SK-N-SH (cell line): ENCODE measurements at regions not wholly inside any gene's neighbourhood (a gene's known extent, or its start where the extent isn't known, plus 50 kb on each side); places are given as distances from the start of the nearest gene placed in this dataset.

Experiments used
- CTCF ChIA-PET: fragments of 300-600, 350-600 bp; formaldehyde crosslinking; extraction: SDS; loops from one replicate; lab custom pipeline; 2021; lab: Yijun Ruan, JAX
- POLR2A ChIA-PET: fragments of 350-600 bp; sonication (Branson Sonifier 250); formaldehyde crosslinking; extraction: SDS; loops from one replicate; lab custom pipeline; 2020; ENCODE audit warnings: antibody characterized with exemption, inconsistent platforms; lab: Yijun Ruan, JAX
- DNase-seq: peaks from one replicate; pipeline ENCODE4 v3.0.0; 2012
- H2AFZ ChIP-seq: fragments of 200-600 bp; sonication (generic); 2 replicates; pipeline ENCODE4 v1.8.1; 2016; ENCODE audit warnings: antibody characterized with exemption, mild to moderate bottlenecking, low read depth
- H3F3A ChIP-seq: fragments of 200-600 bp; sonication (generic); replicated peaks from 2 replicates; pipeline ENCODE3; 2016; ENCODE audit warnings: antibody characterized with exemption, mild to moderate bottlenecking; ENCODE audit not compliant: insufficient read depth
- H3K27ac ChIP-seq, 2 experiments: fragments of 200-500 bp in 1 of 2; fragments of 200-600 bp in 1 of 2; sonication (Bioruptor generic) in 1 of 2; sonication (generic), shearing (Covaris generic) in 1 of 2; 2 replicates each; pipeline versions ENCODE4 v1.5.1 to v1.6.1; 2014 to 2016; ENCODE audit warnings: low read depth in 2 of 2, inconsistent platforms in 1 of 2, low read length in 1 of 2, mild to moderate bottlenecking in 1 of 2, mixed read lengths in 1 of 2
- H3K27me3 ChIP-seq: fragments of 200-600 bp; sonication (generic), shearing (Covaris generic); 2 replicates; pipeline ENCODE4 v1.6.1; 2016; ENCODE audit warnings: mixed run types; ENCODE audit not compliant: insufficient read depth
- H3K36me3 ChIP-seq, 2 experiments: fragments of 200-500 bp in 1 of 2; fragments of 200-600 bp in 1 of 2; sonication (Bioruptor generic) in 1 of 2; sonication (generic) in 1 of 2; replicated peaks in 1 of 2; 2 replicates each; pipeline versions ENCODE3 to v1.5.1; 2014 to 2016; ENCODE audit warnings: low read length in 1 of 2, mild to moderate bottlenecking in 1 of 2; ENCODE audit not compliant: insufficient read depth in 2 of 2, control insufficient read depth in 1 of 2
- H3K4me1 ChIP-seq, 2 experiments: fragments of 200-500 bp in 1 of 2; fragments of 200-600 bp in 1 of 2; sonication (Bioruptor generic) in 1 of 2; sonication (generic), shearing (Covaris generic) in 1 of 2; 2 replicates each; pipeline versions ENCODE4 v1.5.1 to v1.6.1; 2014 to 2016; ENCODE audit warnings: low read depth in 1 of 2, low read length in 1 of 2, mixed run types in 1 of 2; ENCODE audit not compliant: insufficient read depth in 2 of 2, control insufficient read depth in 1 of 2
- H3K4me2 ChIP-seq: fragments of 200-600 bp; sonication (generic), shearing (Covaris generic); 2 replicates; pipeline ENCODE4 v1.6.1; 2017; ENCODE audit warnings: mixed run types
- H3K4me3 ChIP-seq, 2 experiments: fragments of 200-500 bp in 1 of 2; fragments of 200-600 bp in 1 of 2; sonication (Bioruptor generic) in 1 of 2; sonication (generic), shearing (Covaris generic) in 1 of 2; 2 replicates each; pipeline versions ENCODE4 v1.5.1 to v1.8.1; 2014 to 2016; ENCODE audit warnings: low read depth in 2 of 2, inconsistent platforms in 1 of 2, low read length in 1 of 2, mild to moderate bottlenecking in 1 of 2, mixed read lengths in 1 of 2, moderate library complexity in 1 of 2
- H3K79me2 ChIP-seq: fragments of 200-600 bp; sonication (generic); 2 replicates; pipeline ENCODE4 v1.8.1; 2017; ENCODE audit warnings: mild to moderate bottlenecking; ENCODE audit not compliant: insufficient read depth
- H3K9ac ChIP-seq: fragments of 200-600 bp; sonication (generic); 2 replicates; pipeline ENCODE4 v1.6.1; 2017; ENCODE audit warnings: mixed run types
- H3K9me2 ChIP-seq: fragments of 200-600 bp; sonication (generic); 2 replicates; pipeline ENCODE4 v1.6.1; 2017; ENCODE audit warnings: mixed run types
- H3K9me3 ChIP-seq: fragments of 200-600 bp; sonication (generic); 2 replicates; pipeline ENCODE4 v1.6.1; 2017; ENCODE audit warnings: mixed run types, mild to moderate bottlenecking, moderate library complexity
- H4K20me1 ChIP-seq: fragments of 200-600 bp; sonication (generic); 2 replicates; pipeline ENCODE4 v1.6.1; 2017; ENCODE audit warnings: mild to moderate bottlenecking, mixed run types; ENCODE audit not compliant: insufficient read depth
- CHD2 ChIP-seq: fragments of 150-350 bp; IDR thresholded peaks from 2 replicates; pipeline ENCODE4 v1.6.1; 2018; ENCODE audit warnings: low read length; ENCODE audit not compliant: partially characterized antibody
- ELF1 ChIP-seq: IDR thresholded peaks from 2 replicates; pipeline ENCODE4 v1.4.0; 2012
- EP300 ChIP-seq, 2 experiments: IDR thresholded peaks; 2 replicates each; pipeline versions ENCODE4 v1.4.0 to v1.6.1; 2012; ENCODE audit warnings: borderline replicate concordance in 1 of 2, low read depth in 1 of 2, low read length in 1 of 2
- EZH2phosphoT487 ChIP-seq: fragments of 200-600 bp; sonication (generic); IDR thresholded peaks from 2 replicates; pipeline ENCODE4 v1.6.1; 2017; ENCODE audit warnings: low read depth, mixed run types, mild to moderate bottlenecking, antibody characterized with exemption, moderate library complexity, borderline replicate concordance
- FOSL2 ChIP-seq: IDR thresholded peaks from 2 replicates; pipeline ENCODE4 v1.4.0; 2012; ENCODE audit warnings: low read depth, mild to moderate bottlenecking, moderate library complexity, borderline replicate concordance
- FOXJ3 ChIP-seq: sonication (generic); formaldehyde crosslinking; IDR thresholded peaks from 2 replicates; pipeline ENCODE4 v1.5.1; 2020; ENCODE audit warnings: mild to moderate bottlenecking, missing genetic modification reagents
- GABPA ChIP-seq: IDR thresholded peaks from 2 replicates; pipeline ENCODE4 v1.4.0; 2012; ENCODE audit warnings: low read depth, mild to moderate bottlenecking
- JUND ChIP-seq: IDR thresholded peaks from 2 replicates; pipeline ENCODE4 v1.4.0; 2012
- MAX ChIP-seq: IDR thresholded peaks from 2 replicates; pipeline ENCODE4 v1.4.0; 2012; ENCODE audit warnings: low read depth
- MEF2A ChIP-seq: IDR thresholded peaks from 2 replicates; pipeline ENCODE4 v1.4.0; 2012; ENCODE audit warnings: low read depth, borderline replicate concordance
- POLR2AphosphoS5 ChIP-seq: IDR thresholded peaks from 2 replicates; pipeline ENCODE4 v1.6.1; 2012; ENCODE audit warnings: low read depth, low read length
- RAD21 ChIP-seq: IDR thresholded peaks from 2 replicates; pipeline ENCODE4 v1.6.1; 2012; ENCODE audit warnings: mild to moderate bottlenecking, low read length
- RCOR1 ChIP-seq: fragments of 150-350 bp; IDR thresholded peaks from 2 replicates; pipeline ENCODE4 v1.6.1; 2017; ENCODE audit warnings: antibody characterized with exemption, low read length
- RFX5 ChIP-seq: IDR thresholded peaks from 2 replicates; pipeline ENCODE4 v1.6.1; 2012; ENCODE audit warnings: mild to moderate bottlenecking, improper control_type of control experiment, low read length
- SIN3A ChIP-seq: IDR thresholded peaks from 2 replicates; pipeline ENCODE4 v1.6.1; 2012; ENCODE audit warnings: low read depth, mild to moderate bottlenecking, low read length, moderate library complexity, borderline replicate concordance
- SMC3 ChIP-seq: IDR thresholded peaks from 2 replicates; pipeline ENCODE4 v1.6.1; 2012; ENCODE audit warnings: low read depth, low read length, improper control_type of control experiment
- TCF12 ChIP-seq: IDR thresholded peaks from 2 replicates; pipeline ENCODE4 v1.4.0; 2012
- WGBS: methylation state at CpG from one replicate; pipeline ENCODE4 v1.1.6; 2017; ENCODE audit warnings: low lambda C conversion rate; 5-methylcytosine and 5-hydroxymethylcytosine counted together
- TF ChIP-seq, protein P1 (sequence below): fragments of 200-600 bp; sonication (generic); IDR thresholded peaks from 2 replicates; pipeline ENCODE4 v1.6.1; 2017; ENCODE audit warnings: antibody characterized with exemption, mild to moderate bottlenecking, moderate library complexity
- TF ChIP-seq, protein P2 (sequence below): IDR thresholded peaks from 2 replicates; pipeline ENCODE4; 2012
- TF ChIP-seq, protein P3 (sequence below): IDR thresholded peaks from 2 replicates; pipeline ENCODE4 v1.6.1; 2012; ENCODE audit warnings: mild to moderate bottlenecking, low read depth, low read length, moderate library complexity

DNA sequence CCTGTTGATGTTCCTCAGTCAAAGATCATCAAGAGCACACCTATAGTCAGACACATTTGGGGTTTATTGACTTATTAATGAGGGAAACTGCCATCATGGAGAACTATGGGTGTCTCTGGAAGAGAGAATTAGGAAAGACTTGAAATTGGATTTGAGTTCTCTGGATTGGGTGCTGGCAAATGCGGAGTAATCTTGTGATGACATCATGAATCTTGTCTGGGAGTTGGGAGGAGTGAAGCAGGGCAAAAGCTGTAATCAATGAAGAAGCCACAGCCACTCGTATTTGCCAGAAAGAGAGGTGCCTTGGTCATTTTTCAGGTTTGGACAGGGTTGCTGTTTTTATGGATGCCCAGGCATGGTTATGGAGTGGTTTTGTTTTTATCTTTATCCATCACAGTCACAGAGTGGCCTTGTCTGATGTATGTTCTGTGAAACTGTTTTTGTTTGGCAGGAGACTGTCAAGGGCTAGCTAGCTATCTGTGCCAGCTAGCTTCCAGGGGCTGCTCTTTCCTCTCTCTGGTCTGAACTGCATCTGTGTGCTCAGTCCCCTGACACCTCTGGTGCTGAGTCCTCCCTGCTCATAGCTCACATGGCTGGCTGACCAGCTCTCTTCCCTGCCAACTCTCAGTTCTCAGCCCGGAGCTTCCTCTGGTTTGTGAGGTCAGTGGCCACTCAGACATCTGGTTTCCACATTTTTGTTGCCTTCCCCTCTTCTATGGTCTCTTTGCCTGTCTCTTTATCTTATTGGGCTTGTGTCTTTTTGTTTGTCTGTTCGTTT, 193.4 kb upstream of the RMP24 start:
- CTCF ChIA-PET = interaction anchor here (0.9 to 1.1 kb wide), 2 partner anchors 140 to 171 kb away, joined by 3 to 6 read pairs; no protein-coding TSS in a partner anchor
- DNase-seq = peak; percentile 53
- H3K4me3 ChIP-seq = no peak overlapping the region
- H3K79me2 ChIP-seq = no peaks in the 10 kb centered on the region
- TF ChIP-seq JUND = no peak
- TF ChIP-seq RFX5 = no peak
- TF ChIP-seq RAD21 = no peak
- no peak for TF ChIP-seq MAX
- no peak for TF ChIP-seq RCOR1
- TF ChIP-seq SMC3 = no peak
- TF ChIP-seq TCF12 = no peak
- no peak for TF ChIP-seq EP300 (IDR thresholded peaks at IDR 0.05; ENCODE audit: borderline replicate concordance in 1 of 2, low read depth in 1 of 2, low read length in 1 of 2)
- TF ChIP-seq, protein P1, sequence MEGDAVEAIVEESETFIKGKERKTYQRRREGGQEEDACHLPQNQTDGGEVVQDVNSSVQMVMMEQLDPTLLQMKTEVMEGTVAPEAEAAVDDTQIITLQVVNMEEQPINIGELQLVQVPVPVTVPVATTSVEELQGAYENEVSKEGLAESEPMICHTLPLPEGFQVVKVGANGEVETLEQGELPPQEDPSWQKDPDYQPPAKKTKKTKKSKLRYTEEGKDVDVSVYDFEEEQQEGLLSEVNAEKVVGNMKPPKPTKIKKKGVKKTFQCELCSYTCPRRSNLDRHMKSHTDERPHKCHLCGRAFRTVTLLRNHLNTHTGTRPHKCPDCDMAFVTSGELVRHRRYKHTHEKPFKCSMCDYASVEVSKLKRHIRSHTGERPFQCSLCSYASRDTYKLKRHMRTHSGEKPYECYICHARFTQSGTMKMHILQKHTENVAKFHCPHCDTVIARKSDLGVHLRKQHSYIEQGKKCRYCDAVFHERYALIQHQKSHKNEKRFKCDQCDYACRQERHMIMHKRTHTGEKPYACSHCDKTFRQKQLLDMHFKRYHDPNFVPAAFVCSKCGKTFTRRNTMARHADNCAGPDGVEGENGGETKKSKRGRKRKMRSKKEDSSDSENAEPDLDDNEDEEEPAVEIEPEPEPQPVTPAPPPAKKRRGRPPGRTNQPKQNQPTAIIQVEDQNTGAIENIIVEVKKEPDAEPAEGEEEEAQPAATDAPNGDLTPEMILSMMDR = no peak
- no peak for TF ChIP-seq SIN3A
- TF ChIP-seq, protein P2, sequence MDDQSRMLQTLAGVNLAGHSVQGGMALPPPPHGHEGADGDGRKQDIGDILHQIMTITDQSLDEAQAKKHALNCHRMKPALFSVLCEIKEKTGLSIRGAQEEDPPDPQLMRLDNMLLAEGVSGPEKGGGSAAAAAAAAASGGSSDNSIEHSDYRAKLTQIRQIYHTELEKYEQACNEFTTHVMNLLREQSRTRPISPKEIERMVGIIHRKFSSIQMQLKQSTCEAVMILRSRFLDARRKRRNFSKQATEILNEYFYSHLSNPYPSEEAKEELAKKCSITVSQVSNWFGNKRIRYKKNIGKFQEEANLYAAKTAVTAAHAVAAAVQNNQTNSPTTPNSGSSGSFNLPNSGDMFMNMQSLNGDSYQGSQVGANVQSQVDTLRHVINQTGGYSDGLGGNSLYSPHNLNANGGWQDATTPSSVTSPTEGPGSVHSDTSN = no peak
- TF ChIP-seq, all 33 proteins: peak for 0
- H3K9ac ChIP-seq = no peak overlapping the region
- H3K4me2 ChIP-seq = no peak overlapping the region
- H4K20me1 ChIP-seq = no peaks in the 10 kb centered on the region
- H3K9me2 ChIP-seq = no peaks in the 10 kb centered on the region
- WGBS = 12% methylated on average over 4 of the region's 4 CpGs
- peak overlapping the region in 1 of 2 experiments; percentile 47; a peak in 1 of 4 replicates for H3K27ac ChIP-seq
- H3K4me1 ChIP-seq = peaks cover 0 to 12% of the 10 kb centered on the region in 2 experiments; a peak in 1 of 4 replicates
- no peaks in the 10 kb centered on the region for H3K9me3 ChIP-seq
- no peaks in the 10 kb centered on the region for H3K27me3 ChIP-seq
- no peaks in the 10 kb centered on the region for H3F3A ChIP-seq
- no peaks in the 10 kb centered on the region for H3K36me3 ChIP-seq
- no peak overlapping the region for H2AFZ ChIP-seq
- POLR2A ChIA-PET = no interaction called here

- 37% methylated on average over 5 of the region's 5 CpGs for WGBS
- Histone ChIP-seq H2AFZ (no peak overlapping the region), H3K9ac (no peak overlapping the region), H3K9me2 (no peaks in the 10 kb centered on the region), H3K27ac (no peak overlapping the region), H3K79me2 (no peaks in the 10 kb centered on the region), H4K20me1 (no peaks in the 10 kb centered on the region), H3K36me3 (no peaks in the 10 kb centered on the region), H3K4me2 (no peak overlapping the region), H3K4me3 (no peak overlapping the region), H3K4me1 (peaks cover 0 to 12% of the 10 kb centered on the region in 2 experiments; a peak in 1 of 4 replicates), H3K27me3 (no peaks in the 10 kb centered on the region), H3K9me3 (no peaks in the 10 kb centered on the region), H3F3A (no peaks in the 10 kb centered on the region)
- ChIA-PET CTCF (no interaction called here), POLR2A (no interaction called here)
- no peak for DNase-seq
- TF ChIP-seq ELF1 (no peak), EP300 (IDR thresholded peaks at IDR 0.05; ENCODE audit: borderline replicate concordance in 1 of 2, low read depth in 1 of 2, low read length in 1 of 2) (no peak), FOSL2 (no peak), GABPA (no peak), FOXJ3 (CRISPR knock-in tag) (no peak), POLR2AphosphoS5 (no peak), EZH2phosphoT487 (no peak), CHD2 (no peak), TCF12 (no peak), MEF2A (no peak)
- TF ChIP-seq, protein P3, sequence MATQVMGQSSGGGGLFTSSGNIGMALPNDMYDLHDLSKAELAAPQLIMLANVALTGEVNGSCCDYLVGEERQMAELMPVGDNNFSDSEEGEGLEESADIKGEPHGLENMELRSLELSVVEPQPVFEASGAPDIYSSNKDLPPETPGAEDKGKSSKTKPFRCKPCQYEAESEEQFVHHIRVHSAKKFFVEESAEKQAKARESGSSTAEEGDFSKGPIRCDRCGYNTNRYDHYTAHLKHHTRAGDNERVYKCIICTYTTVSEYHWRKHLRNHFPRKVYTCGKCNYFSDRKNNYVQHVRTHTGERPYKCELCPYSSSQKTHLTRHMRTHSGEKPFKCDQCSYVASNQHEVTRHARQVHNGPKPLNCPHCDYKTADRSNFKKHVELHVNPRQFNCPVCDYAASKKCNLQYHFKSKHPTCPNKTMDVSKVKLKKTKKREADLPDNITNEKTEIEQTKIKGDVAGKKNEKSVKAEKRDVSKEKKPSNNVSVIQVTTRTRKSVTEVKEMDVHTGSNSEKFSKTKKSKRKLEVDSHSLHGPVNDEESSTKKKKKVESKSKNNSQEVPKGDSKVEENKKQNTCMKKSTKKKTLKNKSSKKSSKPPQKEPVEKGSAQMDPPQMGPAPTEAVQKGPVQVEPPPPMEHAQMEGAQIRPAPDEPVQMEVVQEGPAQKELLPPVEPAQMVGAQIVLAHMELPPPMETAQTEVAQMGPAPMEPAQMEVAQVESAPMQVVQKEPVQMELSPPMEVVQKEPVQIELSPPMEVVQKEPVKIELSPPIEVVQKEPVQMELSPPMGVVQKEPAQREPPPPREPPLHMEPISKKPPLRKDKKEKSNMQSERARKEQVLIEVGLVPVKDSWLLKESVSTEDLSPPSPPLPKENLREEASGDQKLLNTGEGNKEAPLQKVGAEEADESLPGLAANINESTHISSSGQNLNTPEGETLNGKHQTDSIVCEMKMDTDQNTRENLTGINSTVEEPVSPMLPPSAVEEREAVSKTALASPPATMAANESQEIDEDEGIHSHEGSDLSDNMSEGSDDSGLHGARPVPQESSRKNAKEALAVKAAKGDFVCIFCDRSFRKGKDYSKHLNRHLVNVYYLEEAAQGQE = no peak
Observed at GRCh38 chr18:35780937-35781336, 191.5 kb upstream of the RMP24 start.
